Type B pancreatic cell (in vitro differentiated cells): ENCODE measurements at regions not wholly inside any gene's neighbourhood (a gene's known extent, or its start where the extent isn't known, plus 50 kb on each side); places are given as distances from the start of the nearest gene placed in this dataset.
A peak's percentile ranks its signal among the peaks of the same experiment; 100 is the strongest.

Experiments
- DNase-seq: peaks from one replicate; pipeline ENCODE4 v3.0.0; 2021; ENCODE audit warnings: mixed read lengths; ENCODE audit not compliant: unreplicated experiment; ENCODE audit errors: extremely low spot score
- H3K27ac Mint-ChIP-seq: 2 replicates; pipeline ENCODE4 v1.8.0; 2021; ENCODE audit warnings: mild to moderate bottlenecking, mixed read lengths
- H3K27me3 Mint-ChIP-seq: 2 replicates; pipeline ENCODE4 v1.8.0; 2021; ENCODE audit warnings: mixed read lengths
- H3K36me3 Mint-ChIP-seq: 2 replicates; pipeline ENCODE4 v1.8.0; 2021; ENCODE audit warnings: mixed read lengths
- H3K4me1 Mint-ChIP-seq: one replicate; pipeline ENCODE4 v1.8.0; 2021; ENCODE audit warnings: mixed read lengths; ENCODE audit not compliant: unreplicated experiment
- H3K4me3 Mint-ChIP-seq: 2 replicates; pipeline ENCODE4 v1.8.0; 2021; ENCODE audit warnings: mild to moderate bottlenecking, mixed read lengths
- H3K9me3 Mint-ChIP-seq: 2 replicates; pipeline ENCODE4 v1.8.0; 2021; ENCODE audit warnings: mixed read lengths
- TF ChIP-seq, protein P1 (sequence below): fragments of 200-600 bp; sonication (generic); conservative IDR thresholded peaks from 2 replicates; pipeline ENCODE4 v1.5.0; 2021; ENCODE audit warnings: antibody characterized with exemption, mild to moderate bottlenecking

DNA sequence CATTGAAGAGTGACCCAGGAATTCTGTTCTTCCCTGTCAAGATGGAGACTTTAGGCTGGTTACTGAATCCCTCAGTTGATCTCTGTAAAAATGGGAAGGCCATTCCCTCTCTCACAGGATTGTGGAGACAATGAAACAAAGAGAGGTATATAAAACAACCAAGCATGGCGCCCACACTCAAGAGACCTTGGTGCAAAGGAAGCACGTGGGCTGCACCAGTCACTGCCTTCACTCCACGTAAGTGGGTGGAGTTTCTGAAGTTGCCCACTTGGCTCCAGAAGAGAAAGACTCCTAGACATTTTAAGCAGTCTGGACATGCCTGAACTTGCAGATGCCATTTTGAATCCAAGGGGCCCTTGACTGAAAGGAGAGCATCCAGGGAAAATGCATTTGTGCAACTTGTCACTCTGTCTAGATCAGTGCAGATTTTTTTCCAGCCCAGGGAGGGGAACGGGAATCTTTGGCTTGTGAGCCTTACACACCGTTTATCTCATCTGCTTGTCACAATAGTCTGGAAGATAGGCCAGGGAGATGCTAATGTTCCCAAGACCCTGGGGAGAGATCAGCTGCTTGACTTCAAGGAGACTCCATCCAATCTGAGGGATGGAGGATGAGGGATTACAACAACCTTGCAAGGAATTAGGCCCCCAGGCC lies 96.9 kb upstream of the TBX3 start:
- Mint-ChIP-seq H3K4me1 (peaks cover 18% of the 10 kb centered on the region), H3K27me3 (no peaks in the 10 kb centered on the region), H3K4me3 (no peak overlapping the region), H3K9me3 (peaks cover 4% of the 10 kb centered on the region), H3K27ac (peak overlapping the region; percentile 15), H3K36me3 (no peaks in the 10 kb centered on the region)
- no peak for DNase-seq
- TF ChIP-seq, protein P1, sequence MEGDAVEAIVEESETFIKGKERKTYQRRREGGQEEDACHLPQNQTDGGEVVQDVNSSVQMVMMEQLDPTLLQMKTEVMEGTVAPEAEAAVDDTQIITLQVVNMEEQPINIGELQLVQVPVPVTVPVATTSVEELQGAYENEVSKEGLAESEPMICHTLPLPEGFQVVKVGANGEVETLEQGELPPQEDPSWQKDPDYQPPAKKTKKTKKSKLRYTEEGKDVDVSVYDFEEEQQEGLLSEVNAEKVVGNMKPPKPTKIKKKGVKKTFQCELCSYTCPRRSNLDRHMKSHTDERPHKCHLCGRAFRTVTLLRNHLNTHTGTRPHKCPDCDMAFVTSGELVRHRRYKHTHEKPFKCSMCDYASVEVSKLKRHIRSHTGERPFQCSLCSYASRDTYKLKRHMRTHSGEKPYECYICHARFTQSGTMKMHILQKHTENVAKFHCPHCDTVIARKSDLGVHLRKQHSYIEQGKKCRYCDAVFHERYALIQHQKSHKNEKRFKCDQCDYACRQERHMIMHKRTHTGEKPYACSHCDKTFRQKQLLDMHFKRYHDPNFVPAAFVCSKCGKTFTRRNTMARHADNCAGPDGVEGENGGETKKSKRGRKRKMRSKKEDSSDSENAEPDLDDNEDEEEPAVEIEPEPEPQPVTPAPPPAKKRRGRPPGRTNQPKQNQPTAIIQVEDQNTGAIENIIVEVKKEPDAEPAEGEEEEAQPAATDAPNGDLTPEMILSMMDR = no peak

DNA sequence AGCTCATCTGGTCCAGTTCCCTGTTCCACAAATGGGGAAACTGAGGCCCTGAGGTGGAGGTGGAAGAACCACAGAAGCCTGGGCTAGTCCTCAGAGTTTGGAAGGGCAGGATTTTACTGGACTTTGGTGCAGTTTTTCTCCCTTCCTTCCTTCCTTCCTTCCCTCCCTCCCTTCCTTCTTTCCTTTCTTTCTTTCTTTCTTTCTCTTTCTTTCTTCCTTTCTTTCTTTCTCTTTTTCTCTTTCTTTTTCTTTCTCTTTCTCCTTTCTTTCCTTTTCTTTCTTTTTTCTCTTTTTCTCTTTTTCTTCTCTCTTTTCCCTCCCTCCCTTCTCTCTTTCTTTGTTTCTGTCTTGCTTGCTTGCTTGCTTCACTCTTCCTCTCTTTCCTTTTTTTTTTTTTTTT lies 95.7 kb upstream of the TBX3 start:
- no peak for DNase-seq
- Mint-ChIP-seq H3K4me1 (peaks cover 16% of the 10 kb centered on the region), H3K27me3 (no peaks in the 10 kb centered on the region), H3K27ac (no peak overlapping the region), H3K4me3 (no peak overlapping the region), H3K36me3 (no peaks in the 10 kb centered on the region), H3K9me3 (peaks cover 8% of the 10 kb centered on the region)
- TF ChIP-seq, protein P1 = no peak

DNA sequence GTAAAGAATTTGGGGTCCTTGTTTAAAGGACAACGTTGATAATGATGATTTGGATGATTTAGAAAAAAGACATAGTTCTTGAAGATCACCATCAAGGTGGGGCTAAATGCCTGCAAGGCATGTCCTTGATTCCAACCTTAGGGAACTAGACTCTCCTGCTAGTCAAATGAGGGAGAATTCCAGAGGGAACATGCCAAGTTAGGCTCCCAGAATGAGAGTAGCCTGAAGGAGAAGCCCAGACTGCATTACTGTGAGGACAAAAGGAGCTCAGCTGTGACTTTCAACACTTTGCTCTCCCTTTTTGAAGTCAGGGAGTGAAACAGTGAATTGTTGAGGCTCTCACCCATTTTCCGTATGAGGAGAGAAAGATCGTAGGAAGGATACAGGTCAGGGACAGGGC lies 95.2 kb upstream of the TBX3 start:
- TF ChIP-seq, protein P1 = no peak
- Mint-ChIP-seq H3K27me3 (no peaks in the 10 kb centered on the region), H3K4me3 (no peak overlapping the region), H3K27ac (no peak overlapping the region), H3K9me3 (peaks cover 9% of the 10 kb centered on the region), H3K36me3 (no peaks in the 10 kb centered on the region), H3K4me1 (peaks cover 13% of the 10 kb centered on the region)
- no peak for DNase-seq

GRCh38 chr12:114776731-114777442 lies 92.9 kb upstream of the TBX3 start:
- Mint-ChIP-seq H3K27me3 (no peaks in the 10 kb centered on the region), H3K4me3 (no peak overlapping the region), H3K9me3 (peaks cover 9% of the 10 kb centered on the region), H3K36me3 (no peaks in the 10 kb centered on the region), H3K4me1 (peaks cover 5% of the 10 kb centered on the region), H3K27ac (no peak overlapping the region)
- TF ChIP-seq, protein P1 = no peak
- no peak for DNase-seq

GRCh38 chr12:114774699-114775098 lies 90.7 kb upstream of the TBX3 start:
- Mint-ChIP-seq H3K9me3 (peaks cover 9% of the 10 kb centered on the region), H3K27me3 (no peaks in the 10 kb centered on the region), H3K27ac (no peak overlapping the region), H3K4me3 (no peak overlapping the region), H3K4me1 (no peaks in the 10 kb centered on the region), H3K36me3 (no peaks in the 10 kb centered on the region)
- TF ChIP-seq, protein P1 = no peak
- no peak for DNase-seq
